Gastroesophageal sphincter (tissue), 4 donors: ENCODE measurements at regions not wholly inside any gene's neighbourhood (a gene's known extent, or its start where the extent isn't known, plus 50 kb on each side); places are given as distances from the start of the nearest gene placed in this dataset.

Source experiments
- ATAC-seq: fragments of 150-250 bp; one replicate; pipeline ENCODE4 v1.9.1; 2016; ENCODE audit warnings: mild to moderate bottlenecking, moderate library complexity
- H3K27ac ChIP-seq, 4 donors: fragments of 200-600 bp; sonication (generic) in 3 of 4; 1 replicate in 3 of 4; 2 replicates in 1 of 4; pipeline ENCODE4 v1.5.1; 2016 to 2019
- H3K27me3 ChIP-seq: fragments of 200-600 bp; sonication (generic); one replicate; pipeline ENCODE4 v1.5.1; 2019
- H3K36me3 ChIP-seq, 2 donors: fragments of 200-600 bp; sonication (generic); one replicate each; pipeline ENCODE4 v1.5.1; 2019; ENCODE audit warnings: control low read depth in 1 of 2
- H3K4me1 ChIP-seq, 3 donors: fragments of 200-600 bp; sonication (generic); 1 replicate in 2 of 3; 2 replicates in 1 of 3; pipeline ENCODE4 v1.5.1; 2016 to 2019; ENCODE audit warnings: control low read depth in 2 of 3
- H3K4me3 ChIP-seq, 2 donors: fragments of 200-600 bp; sonication (generic); one replicate each; pipeline ENCODE4 v1.5.1; 2019; ENCODE audit warnings: mild to moderate bottlenecking in 1 of 2, moderate library complexity in 1 of 2
- H3K9me3 ChIP-seq, 3 donors: fragments of 200-600 bp; sonication (generic); one replicate each; pipeline ENCODE4 v1.5.1; 2017 to 2019; ENCODE audit warnings: control low read depth in 2 of 3
- CTCF ChIP-seq, 4 experiments: fragments of 200-600 bp in 2 of 4; fragments of 450-650 bp in 2 of 4; sonication (generic) in 1 of 4; IDR thresholded peaks; one replicate each; pipeline ENCODE4 v1.5.1; 2017 to 2019; ENCODE audit warnings: antibody characterized with exemption in 4 of 4, mild to moderate bottlenecking in 2 of 4, moderate library complexity in 2 of 4
- EP300 ChIP-seq: sonication (generic); formaldehyde crosslinking; IDR thresholded peaks from one replicate; pipeline ENCODE4 v1.6.1; 2017; ENCODE audit warnings: antibody characterized with exemption, mild to moderate bottlenecking
- POLR2A ChIP-seq, 2 donors: fragments of 450-650 bp; IDR thresholded peaks; one replicate each; pipeline ENCODE4 v1.6.1; 2017; ENCODE audit warnings: antibody characterized with exemption in 2 of 2, mild to moderate bottlenecking in 2 of 2, moderate library complexity in 1 of 2
- POLR2AphosphoS5 ChIP-seq: sonication (generic); formaldehyde crosslinking; IDR thresholded peaks from one replicate; pipeline ENCODE4 v1.6.1; 2017; ENCODE audit warnings: antibody characterized with exemption
- WGBS, 2 donors: methylation state at CpG; one replicate each; pipeline ENCODE4 v1.1.5; 2018; ENCODE audit warnings: low coverage in 1 of 2; 5-methylcytosine and 5-hydroxymethylcytosine counted together

- H3K9me3 ChIP-seq = no peaks in the 10 kb centered on the region
- H3K27me3 ChIP-seq = no peaks in the 10 kb centered on the region
- WGBS, 2 donors = 70 to 80% methylated on average over 5 to 6 of the region's 6 CpGs
- no peaks in the 10 kb centered on the region for H3K36me3 ChIP-seq
- ATAC-seq = no peak
- no peak overlapping the region for H3K27ac ChIP-seq
- no peak overlapping the region for H3K4me3 ChIP-seq
- H3K4me1 ChIP-seq = no peaks in the 10 kb centered on the region
- TF ChIP-seq POLR2AphosphoS5 (no peak), CTCF (IDR thresholded peaks at IDR 0.05) (no peak), EP300 (no peak), POLR2A (IDR thresholded peaks at IDR 0.05) (no peak)
These were observed 236.2 kb upstream of the FLRT2 start for GRCh38 chr14:85293612-85294234.

GRCh38 chr14:85295318-85295717 lies 234.6 kb upstream of the FLRT2 start:
- 78 to 100% methylated on average over 1 of the region's 1 CpG for WGBS, 2 donors
- TF ChIP-seq EP300 (no peak), POLR2A (IDR thresholded peaks at IDR 0.05) (no peak), CTCF (IDR thresholded peaks at IDR 0.05) (no peak), POLR2AphosphoS5 (no peak)
- Histone ChIP-seq H3K36me3 (no peaks in the 10 kb centered on the region), H3K4me3 (no peak overlapping the region), H3K4me1 (no peaks in the 10 kb centered on the region), H3K9me3 (no peaks in the 10 kb centered on the region), H3K27me3 (no peaks in the 10 kb centered on the region), H3K27ac (no peak overlapping the region)
- no peak for ATAC-seq

GRCh38 chr14:85296456-85297210 lies 233.3 kb upstream of the FLRT2 start:
- Histone ChIP-seq H3K27me3 (no peaks in the 10 kb centered on the region), H3K36me3 (no peaks in the 10 kb centered on the region), H3K27ac (no peak overlapping the region), H3K4me1 (no peaks in the 10 kb centered on the region), H3K9me3 (no peaks in the 10 kb centered on the region), H3K4me3 (no peak overlapping the region)
- no peak for ATAC-seq
- TF ChIP-seq POLR2AphosphoS5 (no peak), CTCF (IDR thresholded peaks at IDR 0.05) (no peak)
- WGBS, 2 donors = 51 to 83% methylated on average over 3 of the region's 3 CpGs

- no peak overlapping the region for H3K27ac ChIP-seq
- H3K4me1 ChIP-seq = no peaks in the 10 kb centered on the region
- H3K4me3 ChIP-seq = no peak overlapping the region
- no peak for TF ChIP-seq POLR2AphosphoS5
- TF ChIP-seq POLR2A (IDR thresholded peaks at IDR 0.05) = no peak
- no peak for TF ChIP-seq CTCF (IDR thresholded peaks at IDR 0.05)
- no peak for TF ChIP-seq EP300
- WGBS, 2 donors = 82 to 93% methylated on average over 1 of the region's 1 CpG
- no peaks in the 10 kb centered on the region for H3K27me3 ChIP-seq
- no peak for ATAC-seq
- H3K9me3 ChIP-seq = no peaks in the 10 kb centered on the region
- H3K36me3 ChIP-seq = no peaks in the 10 kb centered on the region
These were observed 229.8 kb upstream of the FLRT2 start for GRCh38 chr14:85300107-85300506.

- ATAC-seq = no peak
- no peak for TF ChIP-seq POLR2A (IDR thresholded peaks at IDR 0.05)
- no peak for TF ChIP-seq EP300
- TF ChIP-seq CTCF (IDR thresholded peaks at IDR 0.05) = no peak
- TF ChIP-seq POLR2AphosphoS5 = no peak
- Histone ChIP-seq H3K9me3 (no peaks in the 10 kb centered on the region), H3K4me3 (no peak overlapping the region), H3K36me3 (no peaks in the 10 kb centered on the region), H3K27me3 (no peaks in the 10 kb centered on the region), H3K4me1 (no peaks in the 10 kb centered on the region), H3K27ac (no peak overlapping the region)
- WGBS, 2 donors = 49 to 52% methylated on average over 3 to 4 of the region's 4 CpGs
These were observed 228.4 kb upstream of the FLRT2 start for GRCh38 chr14:85301506-85301905.
